ENCODE measurements at regions not wholly inside any gene's neighbourhood (a gene's known extent, or its start where the extent isn't known, plus 50 kb on each side); places are given as distances from the start of the nearest gene placed in this dataset.
A peak's percentile ranks its signal among the peaks of the same experiment; 100 is the strongest.

DNA sequence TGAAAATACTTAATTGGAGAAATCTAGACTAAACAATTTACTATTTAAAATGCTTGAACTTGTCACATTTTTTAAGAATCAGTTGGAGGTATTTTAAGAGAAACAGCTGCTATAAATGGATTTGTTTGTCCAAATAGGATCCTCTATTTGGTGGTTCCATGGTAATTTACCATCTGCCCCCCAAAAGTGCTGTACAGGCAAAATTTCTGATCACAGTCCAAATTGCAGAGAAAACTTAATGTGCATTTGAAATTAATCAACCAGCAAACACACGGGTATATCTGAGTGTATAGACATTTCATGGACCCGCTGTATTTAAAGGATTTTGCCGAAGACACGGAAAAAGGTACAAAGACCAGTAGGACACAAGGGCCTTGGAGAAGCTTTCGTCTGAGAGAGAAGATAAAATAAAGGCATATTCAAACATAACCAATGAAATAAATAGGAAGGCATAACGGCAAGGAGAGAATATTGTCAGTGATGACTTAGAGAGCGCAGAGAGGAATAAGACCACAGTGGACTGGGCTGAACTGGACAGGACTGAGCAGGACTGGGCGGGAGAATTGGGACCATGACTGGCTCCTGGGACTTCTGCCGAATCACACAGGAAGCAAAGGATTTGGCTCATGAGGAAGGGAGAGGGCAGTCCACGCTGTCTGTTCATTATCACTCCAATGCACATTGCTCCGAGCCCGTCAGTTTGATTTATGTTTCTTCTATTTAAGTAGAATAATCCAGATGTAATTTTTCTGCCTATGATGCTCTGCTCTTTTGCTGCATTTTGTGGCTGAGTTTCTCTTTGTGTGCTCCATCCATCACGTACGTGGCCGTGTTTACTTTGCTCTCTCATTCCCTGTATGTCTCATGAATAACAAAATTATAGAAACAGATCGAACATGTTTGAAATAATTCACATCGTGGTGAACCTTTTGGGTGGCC is 112.8 kb downstream of the PRLHR start (continued):
- TF ChIP-seq, protein P1, sequence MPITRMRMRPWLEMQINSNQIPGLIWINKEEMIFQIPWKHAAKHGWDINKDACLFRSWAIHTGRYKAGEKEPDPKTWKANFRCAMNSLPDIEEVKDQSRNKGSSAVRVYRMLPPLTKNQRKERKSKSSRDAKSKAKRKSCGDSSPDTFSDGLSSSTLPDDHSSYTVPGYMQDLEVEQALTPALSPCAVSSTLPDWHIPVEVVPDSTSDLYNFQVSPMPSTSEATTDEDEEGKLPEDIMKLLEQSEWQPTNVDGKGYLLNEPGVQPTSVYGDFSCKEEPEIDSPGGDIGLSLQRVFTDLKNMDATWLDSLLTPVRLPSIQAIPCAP (CRISPR knock-in tag; IDR thresholded peaks at IDR 0.05; ENCODE audit: borderline replicate concordance) = no peak
- no peak for TF ChIP-seq ZFX (CRISPR knock-in tag; IDR thresholded peaks at IDR 0.05)
- TF ChIP-seq SETDB1 (IDR thresholded peaks at IDR 0.05; ENCODE audit: low read length) = no peak
- TF ChIP-seq OTX1 (CRISPR knock-in tag; IDR thresholded peaks at IDR 0.05) = no peak
- no peak for TF ChIP-seq CBX8 (IDR thresholded peaks at IDR 0.05; ENCODE audit: borderline replicate concordance, extremely low read depth, low read depth, low read length, poor library complexity, severe bottlenecking)
- TF ChIP-seq ZZZ3 (IDR thresholded peaks at IDR 0.05) = no peak
- TF ChIP-seq SMC3 (conservative IDR thresholded peaks at IDR 0.05; ENCODE audit: insufficient read depth, low read depth, low read length) = no peak
- TF ChIP-seq NBN (IDR thresholded peaks at IDR 0.05; ENCODE audit: low read depth) = no peak
- TF ChIP-seq, protein P2, sequence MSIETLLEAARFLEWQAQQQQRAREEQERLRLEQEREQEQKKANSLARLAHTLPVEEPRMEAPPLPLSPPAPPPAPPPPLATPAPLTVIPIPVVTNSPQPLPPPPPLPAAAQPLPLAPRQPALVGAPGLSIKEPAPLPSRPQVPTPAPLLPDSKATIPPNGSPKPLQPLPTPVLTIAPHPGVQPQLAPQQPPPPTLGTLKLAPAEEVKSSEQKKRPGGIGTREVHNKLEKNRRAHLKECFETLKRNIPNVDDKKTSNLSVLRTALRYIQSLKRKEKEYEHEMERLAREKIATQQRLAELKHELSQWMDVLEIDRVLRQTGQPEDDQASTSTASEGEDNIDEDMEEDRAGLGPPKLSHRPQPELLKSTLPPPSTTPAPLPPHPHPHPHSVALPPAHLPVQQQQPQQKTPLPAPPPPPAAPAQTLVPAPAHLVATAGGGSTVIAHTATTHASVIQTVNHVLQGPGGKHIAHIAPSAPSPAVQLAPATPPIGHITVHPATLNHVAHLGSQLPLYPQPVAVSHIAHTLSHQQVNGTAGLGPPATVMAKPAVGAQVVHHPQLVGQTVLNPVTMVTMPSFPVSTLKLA (conservative IDR thresholded peaks at IDR 0.05) = peak in 1 of 2 experiments; percentile 58; a peak in 3 of 4 replicates
- no peak for TF ChIP-seq DACH1 (IDR thresholded peaks at IDR 0.05; ENCODE audit: partially characterized antibody)
- TF ChIP-seq, protein P3, sequence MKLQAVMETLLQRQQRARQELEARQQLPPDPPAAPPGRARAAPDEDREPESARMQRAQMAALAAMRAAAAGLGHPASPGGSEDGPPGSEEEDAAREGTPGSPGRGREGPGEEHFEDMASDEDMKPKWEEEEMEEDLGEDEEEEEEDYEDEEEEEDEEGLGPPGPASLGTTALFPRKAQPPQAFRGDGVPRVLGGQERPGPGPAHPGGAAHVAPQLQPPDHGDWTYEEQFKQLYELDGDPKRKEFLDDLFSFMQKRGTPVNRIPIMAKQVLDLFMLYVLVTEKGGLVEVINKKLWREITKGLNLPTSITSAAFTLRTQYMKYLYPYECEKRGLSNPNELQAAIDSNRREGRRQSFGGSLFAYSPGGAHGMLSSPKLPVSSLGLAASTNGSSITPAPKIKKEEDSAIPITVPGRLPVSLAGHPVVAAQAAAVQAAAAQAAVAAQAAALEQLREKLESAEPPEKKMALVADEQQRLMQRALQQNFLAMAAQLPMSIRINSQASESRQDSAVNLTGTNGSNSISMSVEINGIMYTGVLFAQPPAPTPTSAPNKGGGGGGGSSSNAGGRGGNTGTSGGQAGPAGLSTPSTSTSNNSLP (IDR thresholded peaks at IDR 0.05; ENCODE audit: borderline replicate concordance, low read depth, low read length) = peak; percentile 67
- TF ChIP-seq, protein P4, sequence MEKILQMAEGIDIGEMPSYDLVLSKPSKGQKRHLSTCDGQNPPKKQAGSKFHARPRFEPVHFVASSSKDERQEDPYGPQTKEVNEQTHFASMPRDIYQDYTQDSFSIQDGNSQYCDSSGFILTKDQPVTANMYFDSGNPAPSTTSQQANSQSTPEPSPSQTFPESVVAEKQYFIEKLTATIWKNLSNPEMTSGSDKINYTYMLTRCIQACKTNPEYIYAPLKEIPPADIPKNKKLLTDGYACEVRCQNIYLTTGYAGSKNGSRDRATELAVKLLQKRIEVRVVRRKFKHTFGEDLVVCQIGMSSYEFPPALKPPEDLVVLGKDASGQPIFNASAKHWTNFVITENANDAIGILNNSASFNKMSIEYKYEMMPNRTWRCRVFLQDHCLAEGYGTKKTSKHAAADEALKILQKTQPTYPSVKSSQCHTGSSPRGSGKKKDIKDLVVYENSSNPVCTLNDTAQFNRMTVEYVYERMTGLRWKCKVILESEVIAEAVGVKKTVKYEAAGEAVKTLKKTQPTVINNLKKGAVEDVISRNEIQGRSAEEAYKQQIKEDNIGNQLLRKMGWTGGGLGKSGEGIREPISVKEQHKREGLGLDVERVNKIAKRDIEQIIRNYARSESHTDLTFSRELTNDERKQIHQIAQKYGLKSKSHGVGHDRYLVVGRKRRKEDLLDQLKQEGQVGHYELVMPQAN (IDR thresholded peaks at IDR 0.05; ENCODE audit: borderline replicate concordance) = no peak
- no peak for TF ChIP-seq RBM15 (IDR thresholded peaks at IDR 0.05; ENCODE audit: insufficient read depth, low read length)
- no peak for TF ChIP-seq MYBL2 (IDR thresholded peaks at IDR 0.05; ENCODE audit: low read depth)
- no peak for TF ChIP-seq MYBL2 (CRISPR knock-in tag; IDR thresholded peaks at IDR 0.05; ENCODE audit: borderline replicate concordance)
- TF ChIP-seq ZC3H4 (CRISPR knock-in tag; IDR thresholded peaks at IDR 0.05; ENCODE audit: borderline replicate concordance) = no peak
- TF ChIP-seq FOSL1 (tag; conservative IDR thresholded peaks at IDR 0.05) = peak; percentile 41
- TF ChIP-seq, protein P5, sequence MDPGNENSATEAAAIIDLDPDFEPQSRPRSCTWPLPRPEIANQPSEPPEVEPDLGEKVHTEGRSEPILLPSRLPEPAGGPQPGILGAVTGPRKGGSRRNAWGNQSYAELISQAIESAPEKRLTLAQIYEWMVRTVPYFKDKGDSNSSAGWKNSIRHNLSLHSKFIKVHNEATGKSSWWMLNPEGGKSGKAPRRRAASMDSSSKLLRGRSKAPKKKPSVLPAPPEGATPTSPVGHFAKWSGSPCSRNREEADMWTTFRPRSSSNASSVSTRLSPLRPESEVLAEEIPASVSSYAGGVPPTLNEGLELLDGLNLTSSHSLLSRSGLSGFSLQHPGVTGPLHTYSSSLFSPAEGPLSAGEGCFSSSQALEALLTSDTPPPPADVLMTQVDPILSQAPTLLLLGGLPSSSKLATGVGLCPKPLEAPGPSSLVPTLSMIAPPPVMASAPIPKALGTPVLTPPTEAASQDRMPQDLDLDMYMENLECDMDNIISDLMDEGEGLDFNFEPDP (CRISPR knock-in tag; IDR thresholded peaks at IDR 0.05) = no peak

Data from K562 (cell line).